IMR-90 (cell line): ENCODE measurements at regions not wholly inside any gene's neighbourhood (a gene's known extent, or its start where the extent isn't known, plus 50 kb on each side); places are given as distances from the start of the nearest gene placed in this dataset.

ENCODE experiments used
- ATAC-seq: fragments of 200-7000 bp; cut with Tn5 transposase; 2 replicates; pipeline ENCODE4 v1.9.1; 2020; ENCODE audit warnings: low read depth, mild to moderate bottlenecking, moderate library complexity
- BruUV-seq: library from RNA; stranded (reverse); fragments of 400-500 nt; replicated peaks from 2 replicates; lab custom pipeline; 2021; lab: Mats Ljungman, UMichigan
- CTCF ChIA-PET: fragments of 300-600 bp; formaldehyde crosslinking; extraction: SDS; loops from one replicate; lab custom pipeline; 2021; ENCODE audit warnings: antibody characterized with exemption; lab: Yijun Ruan, JAX
- POLR2A ChIA-PET: fragments of 300-600 bp; sonication (Branson Sonifier 250); formaldehyde crosslinking; loops from one replicate; lab custom pipeline; 2022; ENCODE audit warnings: antibody characterized with exemption; ENCODE audit not compliant: unreplicated experiment; lab: Charles Lee
- DNase-seq: peaks from one replicate; pipeline ENCODE4 v3.0.0; 2013
- H2AFZ ChIP-seq: replicated peaks from 2 replicates; pipeline ENCODE3; 2013; ENCODE audit warnings: low read length, mild to moderate bottlenecking; ENCODE audit not compliant: poor library complexity
- H2AK5ac ChIP-seq: 2 replicates; pipeline ENCODE4 v1.6.1; 2013; ENCODE audit warnings: low read depth, low read length, inconsistent platforms
- H2AK9ac ChIP-seq: replicated peaks from 2 replicates; pipeline ENCODE3; 2013; ENCODE audit warnings: mild to moderate bottlenecking, low read depth, low read length, moderate library complexity; ENCODE audit not compliant: poor library complexity
- H2BK120ac ChIP-seq: 2 replicates; pipeline ENCODE4 v1.6.1; 2013; ENCODE audit warnings: low read depth, low read length, inconsistent platforms
- H2BK15ac ChIP-seq: 3 replicates; pipeline ENCODE4 v1.6.1; 2013; ENCODE audit warnings: low read depth, low read length, inconsistent platforms
- H2BK20ac ChIP-seq: 2 replicates; pipeline ENCODE4 v1.6.1; 2013; ENCODE audit warnings: low read depth, mild to moderate bottlenecking, inconsistent platforms, low read length, moderate library complexity
- H2BK5ac ChIP-seq: 2 replicates; pipeline ENCODE4 v1.6.1; 2013; ENCODE audit warnings: mild to moderate bottlenecking, low read depth, low read length, inconsistent platforms; ENCODE audit not compliant: poor library complexity, severe bottlenecking
- H3K14ac ChIP-seq: replicated peaks from 2 replicates; pipeline ENCODE4 v1.6.1; 2013; ENCODE audit warnings: low read depth, low read length, inconsistent platforms
- H3K18ac ChIP-seq: 2 replicates; pipeline ENCODE4 v1.6.1; 2013; ENCODE audit warnings: low read depth, low read length, control low read depth
- H3K23ac ChIP-seq: 2 replicates; pipeline ENCODE4 v1.6.1; 2013; ENCODE audit warnings: low read depth, low read length, inconsistent platforms
- H3K27ac ChIP-seq: 2 replicates; pipeline ENCODE4 v1.5.1; 2013; ENCODE audit warnings: mild to moderate bottlenecking, control low read depth, low read length; ENCODE audit not compliant: insufficient read depth
- H3K27me3 ChIP-seq: 2 replicates; pipeline ENCODE4 v1.6.1; 2013; ENCODE audit warnings: low read length; ENCODE audit not compliant: control insufficient read depth, insufficient read depth
- H3K36me3 ChIP-seq: 2 replicates; pipeline ENCODE4 v1.6.1; 2013; ENCODE audit warnings: low read length, mixed read lengths; ENCODE audit not compliant: control insufficient read depth, insufficient read depth
- H3K4ac ChIP-seq: 2 replicates; pipeline ENCODE4 v1.6.1; 2013; ENCODE audit warnings: low read depth, low read length, inconsistent platforms
- H3K4me1 ChIP-seq: 2 replicates; pipeline ENCODE4 v1.6.1; 2013; ENCODE audit warnings: low read length, mixed read lengths; ENCODE audit not compliant: control insufficient read depth, insufficient read depth
- H3K4me2 ChIP-seq: 2 replicates; pipeline ENCODE4 v1.6.1; 2013; ENCODE audit warnings: low read depth, mild to moderate bottlenecking, control low read depth, low read length, moderate library complexity
- H3K4me3 ChIP-seq: 2 replicates; pipeline ENCODE4 v1.5.1; 2013; ENCODE audit warnings: low read depth, mild to moderate bottlenecking, control low read depth, low read length, moderate library complexity; ENCODE audit not compliant: insufficient read depth
- H3K56ac ChIP-seq: 2 replicates; pipeline ENCODE4 v1.6.1; 2013; ENCODE audit warnings: low read length, inconsistent platforms; ENCODE audit not compliant: insufficient read depth; ENCODE audit errors: extremely low read depth
- H3K79me1 ChIP-seq, 2 experiments: 2 replicates each; pipeline ENCODE4 v1.6.1; 2013; ENCODE audit warnings: low read length in 2 of 2, inconsistent platforms in 1 of 2, low read depth in 1 of 2
- H3K9ac ChIP-seq: 2 replicates; pipeline ENCODE4 v1.6.1; 2013; ENCODE audit warnings: low read depth, low read length, control low read depth
- H3K9me1 ChIP-seq: 2 replicates; pipeline ENCODE4 v1.6.1; 2013; ENCODE audit warnings: low read length, inconsistent platforms; ENCODE audit not compliant: insufficient read depth
- H3K9me3 ChIP-seq: 2 replicates; pipeline ENCODE4 v1.6.1; 2013; ENCODE audit warnings: low read length; ENCODE audit not compliant: control insufficient read depth, insufficient read depth
- H4K20me1 ChIP-seq: 2 replicates; pipeline ENCODE4 v1.6.1; 2013; ENCODE audit warnings: low read length, inconsistent platforms; ENCODE audit not compliant: insufficient read depth
- H4K5ac ChIP-seq: 2 replicates; pipeline ENCODE4 v1.6.1; 2013; ENCODE audit warnings: mild to moderate bottlenecking, low read depth, low read length, control low read depth
- H4K8ac ChIP-seq, 2 experiments: 2 replicates each; pipeline ENCODE4 v1.6.1; 2013; ENCODE audit warnings: low read depth in 2 of 2, low read length in 2 of 2, control low read depth in 1 of 2, inconsistent platforms in 1 of 2
- H4K91ac ChIP-seq: 2 replicates; pipeline ENCODE4 v1.6.1; 2013; ENCODE audit warnings: low read depth, low read length, inconsistent platforms; ENCODE audit not compliant: insufficient read depth
- BHLHE40 ChIP-seq: fragments of 150-350 bp; IDR thresholded peaks from 2 replicates; pipeline ENCODE4 v1.6.1; 2016; ENCODE audit warnings: mild to moderate bottlenecking, low read depth, low read length
- CEBPB ChIP-seq: IDR thresholded peaks from 2 replicates; pipeline ENCODE4 v1.6.1; 2012; ENCODE audit warnings: low read depth, low read length, improper control_type of control experiment
- CHD1 ChIP-seq: IDR thresholded peaks from 2 replicates; pipeline ENCODE4 v1.6.1; 2012; ENCODE audit warnings: low read depth, low read length, improper control_type of control experiment
- CTCF ChIP-seq: conservative IDR thresholded peaks from 2 replicates; pipeline ENCODE4 v1.5.1; 2012; ENCODE audit warnings: mild to moderate bottlenecking, low read depth, low read length, improper control_type of control experiment
- ELK1 ChIP-seq: fragments of 150-350 bp; IDR thresholded peaks from 2 replicates; pipeline ENCODE4 v1.6.1; 2016; ENCODE audit warnings: low read depth, mild to moderate bottlenecking, low read length, moderate library complexity, borderline replicate concordance
- FOS ChIP-seq: fragments of 150-350 bp; IDR thresholded peaks from 2 replicates; pipeline ENCODE4 v1.6.1; 2016; ENCODE audit warnings: low read depth, low read length
- MAFK ChIP-seq: IDR thresholded peaks from 2 replicates; pipeline ENCODE4 v1.6.1; 2012; ENCODE audit warnings: low read depth, low read length, improper control_type of control experiment
- MAZ ChIP-seq: IDR thresholded peaks from 2 replicates; pipeline ENCODE4 v1.6.1; 2012; ENCODE audit warnings: low read depth, mild to moderate bottlenecking, low read length, improper control_type of control experiment, moderate library complexity, borderline replicate concordance
- POLR2A ChIP-seq: IDR thresholded peaks from 2 replicates; pipeline ENCODE4 v1.6.1; 2012; ENCODE audit warnings: mild to moderate bottlenecking, low read depth, low read length
- RCOR1 ChIP-seq: IDR thresholded peaks from 2 replicates; pipeline ENCODE4 v1.6.1; 2012; ENCODE audit warnings: mild to moderate bottlenecking, low read length, improper control_type of control experiment; ENCODE audit not compliant: insufficient replicate concordance
- SMC3 ChIP-seq: fragments of 150-350 bp; IDR thresholded peaks from 2 replicates; pipeline ENCODE4 v1.6.1; 2016; ENCODE audit warnings: low read depth, mild to moderate bottlenecking, antibody characterized with exemption, low read length, moderate library complexity
- USF2 ChIP-seq: fragments of 150-350 bp; IDR thresholded peaks from 2 replicates; pipeline ENCODE4 v1.6.1; 2017; ENCODE audit warnings: mild to moderate bottlenecking, antibody characterized with exemption, low read length, low read depth
- WGBS, 2 experiments: methylation state at CpG; one replicate each; pipeline versions ENCODE4 v1.1.5 to v1.1.7; 2013; ENCODE audit warnings: missing lambda C conversion rate in 2 of 2; ENCODE audit not compliant: insufficient read length in 1 of 2; ENCODE audit errors: extremely low coverage in 2 of 2; 5-methylcytosine and 5-hydroxymethylcytosine counted together
- dilution Hi-C: fragments of 300-500 bp; cut with HindIII; formaldehyde crosslinking; loops from one replicate; pipeline ENCODE4 v1.14.3; 2018; ENCODE audit warnings: low sequenced_read_pairs; ENCODE audit not compliant: unreplicated experiment
- in situ Hi-C: fragments of 300-500 bp; cut with MboI; formaldehyde crosslinking; loops from 3 replicates; pipeline ENCODE4 v1.14.3; 2019; ENCODE audit warnings: low sequenced_read_pairs, inconsistent platforms, mixed read lengths
- intact Hi-C: fragments of 100-400 bp; cut with micrococcal nuclease; formaldehyde crosslinking; loops from 2 replicates; pipeline ENCODE4 v1.10.0; 2022

- no peak overlapping the region for H2AK9ac ChIP-seq
- no peaks in the 10 kb centered on the region for H4K20me1 ChIP-seq
- no peak overlapping the region for H2BK120ac ChIP-seq
- WGBS, 2 experiments, result no CpG with 5 or more reads among the region's 4 CpGs
- H3K36me3 ChIP-seq, result no peaks in the 10 kb centered on the region
- H3K4me2 ChIP-seq, result no peak overlapping the region
- no peak for ATAC-seq
- TF ChIP-seq FOS, result no peak
- no peak for TF ChIP-seq CTCF
- no peak for TF ChIP-seq MAZ
- no peak for TF ChIP-seq BHLHE40
- TF ChIP-seq SMC3, result no peak
- TF ChIP-seq MAFK, result no peak
- TF ChIP-seq CEBPB, result no peak
- no peak for TF ChIP-seq POLR2A
- no peak for TF ChIP-seq RCOR1
- no peak for TF ChIP-seq ELK1
- TF ChIP-seq USF2, result no peak
- TF ChIP-seq CHD1, result no peak
- no peak overlapping the region for H2BK5ac ChIP-seq
- no peak overlapping the region for H3K4ac ChIP-seq
- in situ Hi-C loops (no loop called here), dilution Hi-C loops (no loop called here), intact Hi-C loops (no loop called here)
- H3K14ac ChIP-seq, result peak overlapping the region; percentile 48; the same call in 1 of the 2 replicates
- CTCF ChIA-PET, result no interaction called here
- H2BK15ac ChIP-seq, result no peak overlapping the region
- H2AFZ ChIP-seq, result no peak overlapping the region
- H3K79me1 ChIP-seq, result no peaks in the 10 kb centered on the region
- no TSS peak for BruUV-seq
- POLR2A ChIA-PET, result no interaction called here
- peaks cover 3% of the 10 kb centered on the region for H3K9me1 ChIP-seq
- no peaks in the 10 kb centered on the region for H3K4me1 ChIP-seq
- no peak overlapping the region for H4K5ac ChIP-seq
- no peak overlapping the region for H3K9ac ChIP-seq
- H3K27ac ChIP-seq, result no peak overlapping the region
- H3K27me3 ChIP-seq, result no peaks in the 10 kb centered on the region
- peak overlapping the region; percentile 25; the same call in 1 of the 2 replicates for H2BK20ac ChIP-seq
- H3K9me3 ChIP-seq, result no peaks in the 10 kb centered on the region
- H4K8ac ChIP-seq, result 0 out of 4 replicates have a peak overlapping the region, but pooled peaks of 1 of the 2 experiments have one; percentile 13
- no peak overlapping the region for H4K91ac ChIP-seq
- H3K23ac ChIP-seq, result no peak overlapping the region
- no peak overlapping the region for H2AK5ac ChIP-seq
- H3K56ac ChIP-seq, result no peak overlapping the region
- no peak overlapping the region for H3K4me3 ChIP-seq
- no peak for DNase-seq
- no peak overlapping the region; the same call in 1 of the 2 replicates for H3K18ac ChIP-seq
Measured at GRCh38 chr5:93303291-93303691, 277.7 kb downstream of the NR2F1-AS1 start.
